ENCODE measurements at regions not wholly inside any gene's neighbourhood (a gene's known extent, or its start where the extent isn't known, plus 50 kb on each side); places are given as distances from the start of the nearest gene placed in this dataset.

GRCh38 chr1:228989176-228989575 lies 253.9 kb downstream of the RHOU start:
- peak overlapping the region in 5 of 12 donors; percentile 24 to 90 (median 55) for H3K27ac ChIP-seq
- intact Hi-C loops (cut with DNase I) = no loop called here
- TF ChIP-seq CTCF (IDR thresholded peaks at IDR 0.05) = no peak
- TF ChIP-seq POLR2A (IDR thresholded peaks at IDR 0.05) = no peak

GRCh38 chr1:228989676-228989991 lies 254.4 kb downstream of the RHOU start:
- ATAC-seq = peak in 1 of 4 donors; percentile 13

More at GRCh38 chr1:228989176-228989575, 253.9 kb downstream of the RHOU start:
- Histone ChIP-seq H3K4me3 (no peak overlapping the region), H3K9me3 (no peaks in the 10 kb centered on the region), H3K36me3 (no peaks in the 10 kb centered on the region), H3K27me3 (no peaks in the 10 kb centered on the region), H3K4me1 (peaks cover 0 to 49% (median 23%) of the 10 kb centered on the region in 12 donors)
- ATAC-seq (no peak), DNase-seq (no peak)
- 86 to 89% (median 88%) methylated on average over 9 of the region's 9 CpGs for WGBS, 4 donors

GRCh38 chr1:228989992-228990827 lies 254.9 kb downstream of the RHOU start:
- DNase-seq (peak; percentile 73 to 82 (median 80)), ATAC-seq (peak; percentile 77 to 90 (median 83))
- Histone ChIP-seq H3K36me3 (no peaks in the 10 kb centered on the region), H3K9me3 (no peaks in the 10 kb centered on the region), H3K4me1 (peaks cover 0 to 49% (median 23%) of the 10 kb centered on the region in 12 donors), H3K4me3 (no peak overlapping the region), H3K27ac (peak overlapping the region in 11 of 12 donors; percentile 23 to 90 (median 55)), H3K27me3 (no peaks in the 10 kb centered on the region)
- TF ChIP-seq POLR2A (IDR thresholded peaks at IDR 0.05) (no peak), CTCF (IDR thresholded peaks at IDR 0.05) (no peak)
- WGBS, 4 donors = 53 to 63% (median 54%) methylated on average over 7 to 12 of the region's 12 CpGs
- intact Hi-C loops (cut with DNase I) = loop anchor here in 2 of 10 donors (5.0 to 10.0 kb wide), 2 partner anchors 253 to 255 kb away; partner anchors contain the start of gene RHOU (in 2 of the 2)

More at GRCh38 chr1:228989676-228989991, 254.4 kb downstream of the RHOU start:
- Histone ChIP-seq H3K27me3 (no peaks in the 10 kb centered on the region), H3K4me3 (no peak overlapping the region), H3K27ac (peak overlapping the region in 9 of 12 donors; percentile 24 to 90 (median 58)), H3K9me3 (no peaks in the 10 kb centered on the region), H3K4me1 (peaks cover 0 to 49% (median 23%) of the 10 kb centered on the region in 12 donors), H3K36me3 (no peaks in the 10 kb centered on the region)
- WGBS, 4 donors = 94 to 100% (median 95%) methylated on average over 3 to 5 of the region's 5 CpGs
- TF ChIP-seq CTCF (IDR thresholded peaks at IDR 0.05) (no peak), POLR2A (IDR thresholded peaks at IDR 0.05) (no peak)
- intact Hi-C loops (cut with DNase I) = no loop called here
- no peak for DNase-seq

GRCh38 chr1:228990906-228991569 lies 255.8 kb downstream of the RHOU start:
- DNase-seq (peak in 1 of 5 donors; percentile 65), ATAC-seq (peak in 1 of 4 donors; percentile 19)
- intact Hi-C loops (cut with DNase I) = loop anchor here in 2 of 10 donors (5.0 to 10.0 kb wide), 2 partner anchors 254 to 256 kb away; partner anchors contain the start of gene RHOU (in 2 of the 2)
- Histone ChIP-seq H3K4me1 (peaks cover 0 to 49% (median 23%) of the 10 kb centered on the region in 12 donors), H3K4me3 (no peak overlapping the region), H3K27me3 (no peaks in the 10 kb centered on the region), H3K9me3 (no peaks in the 10 kb centered on the region), H3K27ac (peak overlapping the region in 9 of 12 donors; percentile 13 to 90 (median 55)), H3K36me3 (no peaks in the 10 kb centered on the region)
- WGBS, 4 donors = 82 to 86% (median 85%) methylated on average over 12 to 13 of the region's 13 CpGs
- TF ChIP-seq POLR2A (IDR thresholded peaks at IDR 0.05) = no peak
- TF ChIP-seq CTCF (IDR thresholded peaks at IDR 0.05) = no peak
